HG02884 (cell line): ENCODE measurements at regions not wholly inside any gene's neighbourhood (a gene's known extent, or its start where the extent isn't known, plus 50 kb on each side); places are given as distances from the start of the nearest gene placed in this dataset.

Source experiments
- ATAC-seq: cut with Tn5 transposase; IDR thresholded peaks from one replicate; pipeline ENCODE4 v1.9.1; 2021; ENCODE audit warnings: mild to moderate bottlenecking, moderate library complexity; ENCODE audit not compliant: unreplicated experiment

DNA sequence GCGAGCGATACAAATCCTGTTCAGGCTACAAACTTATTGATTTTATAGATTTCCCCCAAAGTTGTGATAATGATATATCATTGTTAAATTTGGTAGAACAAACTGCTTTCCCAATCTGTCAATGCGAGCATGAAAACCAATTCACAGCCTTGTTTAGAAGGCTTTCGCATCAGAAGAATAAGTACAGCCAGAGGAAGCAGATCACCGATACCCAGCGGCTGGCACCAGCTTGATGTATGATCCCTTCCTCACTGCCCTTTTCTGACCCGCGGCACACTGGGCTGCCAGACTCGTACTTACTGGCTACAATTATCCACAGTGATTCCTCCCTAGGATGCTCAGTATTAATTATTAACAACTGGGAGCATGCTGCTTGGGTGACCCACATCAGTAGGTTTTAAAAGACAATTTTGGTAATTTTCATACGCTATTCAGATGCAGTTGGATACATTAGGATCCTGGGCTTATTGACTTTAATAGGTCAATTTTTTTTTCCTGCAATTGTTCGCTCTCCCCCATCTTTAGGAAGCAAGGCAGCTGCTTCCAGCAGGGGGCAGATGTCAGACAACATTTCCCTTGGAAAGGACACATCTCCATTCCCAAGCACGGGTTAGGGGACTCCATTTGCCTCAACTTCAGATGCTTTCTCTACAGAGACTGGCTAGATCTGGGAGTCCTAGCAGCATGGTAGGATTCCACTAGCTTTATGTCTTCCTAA is 582.7 kb upstream of the PSMD7 start:
- no peak for ATAC-seq

DNA sequence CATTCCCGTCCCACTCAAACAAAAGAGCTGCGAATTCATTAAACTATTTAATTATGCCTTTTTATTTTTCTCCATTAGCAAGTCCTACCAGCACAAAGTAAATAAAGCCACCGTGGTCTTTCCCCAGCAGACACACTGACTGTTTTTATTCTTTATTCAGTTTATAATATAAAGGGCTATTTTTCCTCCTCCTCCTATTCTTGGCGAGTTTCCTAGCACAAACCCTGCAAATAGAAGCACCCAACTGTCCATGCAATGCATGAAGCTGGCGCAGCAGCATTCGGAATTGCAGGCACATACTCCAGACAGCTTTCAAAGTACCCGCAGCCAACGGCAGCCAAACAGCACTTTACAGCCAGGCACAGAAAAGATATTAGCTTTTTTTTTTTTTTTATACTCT is 583.4 kb upstream of the PSMD7 start:
- ATAC-seq = no peak

DNA sequence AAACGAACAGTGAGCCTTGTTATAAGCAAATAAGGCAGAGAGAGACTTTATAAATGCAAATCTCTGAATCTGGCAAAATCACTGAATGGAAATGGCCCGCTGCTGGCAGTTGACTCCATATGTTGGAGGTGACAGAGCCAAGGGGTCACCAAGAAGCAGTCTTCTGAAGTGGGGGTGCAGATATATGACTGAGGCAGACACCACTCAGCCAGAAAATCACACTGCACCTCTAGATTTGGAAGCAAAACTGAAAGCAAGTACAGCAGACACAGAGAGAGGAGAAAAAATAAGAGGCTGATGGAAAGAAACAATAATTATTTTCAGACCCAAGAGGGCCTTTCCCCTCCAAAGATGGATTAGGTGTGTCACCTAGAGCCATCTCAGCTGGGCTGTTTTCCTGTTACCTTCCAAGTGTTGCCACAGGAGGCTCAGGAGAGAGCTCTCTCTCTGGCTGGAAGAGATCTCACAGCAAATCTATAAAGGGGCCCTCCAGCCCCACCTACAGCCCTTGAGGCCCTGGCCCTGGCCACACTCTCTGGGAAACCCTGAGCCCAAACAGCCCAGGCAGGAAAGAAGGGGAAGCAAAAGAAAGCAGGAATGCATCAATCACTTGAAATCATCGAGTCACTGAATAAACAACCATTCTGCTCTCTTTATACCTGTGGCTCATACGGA is 585.1 kb upstream of the PSMD7 start:
- ATAC-seq = no peak

DNA sequence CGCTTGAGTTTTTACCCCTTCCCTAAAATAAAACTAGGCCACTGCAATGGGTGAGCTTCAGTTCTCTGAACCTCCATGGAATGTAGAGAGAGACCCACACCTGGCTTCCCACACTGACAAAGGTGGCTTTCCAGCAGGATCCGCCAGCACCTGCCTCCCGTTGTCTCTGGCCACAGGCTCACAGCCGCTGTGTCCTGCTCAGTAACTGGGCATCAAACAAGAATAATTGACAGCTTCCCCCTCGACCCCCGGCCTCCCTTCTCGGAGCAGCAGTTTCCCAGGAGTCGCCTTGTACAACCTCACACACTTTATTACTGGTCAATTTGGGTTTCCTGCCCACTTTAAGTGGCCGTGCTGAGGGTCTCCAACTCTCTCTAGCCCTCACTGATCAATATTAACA is 586.1 kb upstream of the PSMD7 start:
- no peak for ATAC-seq

DNA sequence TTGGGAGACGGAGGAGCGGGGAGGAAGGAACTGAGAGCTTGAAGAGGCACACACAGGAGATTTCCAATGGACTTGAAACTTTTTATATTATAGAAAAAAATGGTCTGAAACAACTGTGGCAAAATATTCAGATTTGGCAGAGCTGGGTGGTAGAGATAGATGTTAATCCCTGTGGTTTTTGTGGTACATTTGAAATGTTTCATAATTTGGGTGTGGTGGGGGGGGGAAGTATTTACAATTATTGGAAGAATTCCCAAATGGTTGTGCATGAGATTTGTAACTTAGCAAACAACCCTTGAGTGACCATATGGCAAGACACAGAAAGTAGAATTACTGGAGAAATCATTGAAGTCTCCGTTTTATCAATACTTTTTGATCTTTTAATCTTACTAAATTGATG is 588.8 kb upstream of the PSMD7 start:
- no peak for ATAC-seq

DNA sequence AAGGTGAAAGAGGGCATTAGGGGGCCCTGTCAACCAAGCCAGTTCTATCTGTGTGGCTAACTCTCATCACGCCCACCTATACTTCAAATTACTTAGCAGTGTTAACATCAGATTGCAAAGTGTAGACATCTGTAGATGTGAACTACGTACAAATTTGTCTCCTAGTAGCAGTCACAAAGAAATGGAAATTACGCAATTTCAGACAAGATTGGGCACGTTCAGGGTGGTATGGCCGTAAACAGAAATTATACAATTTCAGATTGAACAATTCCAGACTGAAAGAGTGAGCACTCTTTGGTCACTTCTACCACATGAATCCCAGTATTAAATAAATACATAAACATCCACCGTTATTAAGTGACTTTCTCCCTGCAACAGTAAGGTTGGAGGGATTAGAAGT is 592.7 kb upstream of the PSMD7 start:
- ATAC-seq = no peak

DNA sequence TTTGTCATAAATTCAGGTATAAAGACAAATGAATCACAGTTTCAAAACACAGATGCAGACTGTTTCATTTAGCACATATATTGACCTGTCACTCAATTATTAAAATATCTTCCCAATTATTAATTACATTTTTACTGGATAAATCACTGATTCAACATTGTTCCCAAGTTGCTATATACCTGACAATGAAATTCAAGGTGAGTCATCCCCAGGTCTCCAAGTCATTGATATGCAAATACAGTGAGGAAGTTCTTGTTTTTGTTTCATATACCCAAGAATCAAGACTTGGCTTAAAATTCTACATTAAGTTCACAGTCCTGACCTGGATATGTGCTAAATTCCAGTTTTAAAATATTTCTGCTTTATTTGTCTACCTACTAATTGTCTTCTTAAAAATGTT is 599.3 kb upstream of the PSMD7 start:
- ATAC-seq = no peak

DNA sequence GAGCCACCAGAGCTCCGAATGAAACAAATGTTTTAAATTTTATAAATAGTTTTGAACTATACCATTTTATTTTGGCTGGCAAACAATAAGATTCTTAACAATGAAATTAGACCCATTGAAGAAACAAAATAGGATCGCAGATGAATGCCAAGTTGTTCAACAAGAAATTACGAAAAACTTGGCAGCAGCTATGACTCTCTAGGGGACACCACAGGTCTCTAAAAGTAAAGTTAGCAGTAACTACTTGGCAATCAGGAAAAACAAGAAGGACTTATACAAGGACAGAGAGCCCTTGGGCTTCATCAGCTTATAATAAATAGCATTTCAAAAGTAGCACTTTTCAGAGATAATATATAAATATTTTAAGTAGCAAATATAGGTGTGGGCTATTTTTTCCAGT is 603.8 kb upstream of the PSMD7 start:
- no peak for ATAC-seq

DNA sequence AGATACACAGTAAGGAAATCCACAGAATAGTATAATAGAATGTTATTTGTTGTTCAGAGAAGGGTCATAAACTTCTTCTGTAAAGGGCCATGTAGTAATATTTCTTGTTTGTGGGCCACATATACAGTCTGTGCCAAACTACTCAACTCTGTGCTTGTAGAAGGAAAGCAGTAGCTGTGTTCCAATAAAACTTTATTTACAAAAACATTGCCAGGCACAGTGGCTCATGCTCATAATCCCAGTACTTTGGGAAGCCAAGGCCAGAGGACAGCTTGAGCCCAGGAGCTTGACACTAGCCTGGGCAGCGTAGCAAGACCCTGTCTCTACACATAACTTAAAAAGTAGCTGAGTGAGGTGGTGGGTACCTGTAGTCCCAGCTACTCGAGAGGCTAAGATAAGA is 612.8 kb upstream of the PSMD7 start:
- no peak for ATAC-seq

DNA sequence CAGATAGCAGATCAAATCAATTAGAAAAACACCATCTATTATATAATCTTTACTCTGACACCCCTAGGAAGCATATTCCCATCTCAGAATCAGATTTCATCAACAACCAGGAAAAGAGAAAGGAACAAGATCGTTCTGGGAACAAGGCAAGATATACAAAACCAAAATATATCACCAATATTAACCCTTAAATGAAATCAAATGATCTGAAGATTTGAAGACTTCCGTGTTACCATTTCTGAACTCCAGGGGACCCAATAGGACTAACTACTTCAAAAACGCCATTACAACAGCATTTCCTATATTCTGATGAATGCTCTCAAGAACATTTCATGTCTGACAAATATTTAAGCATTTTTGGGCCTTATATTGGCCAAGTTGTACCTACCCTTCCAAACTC is 624.2 kb upstream of the ZFHX3 start:
- no peak for ATAC-seq

DNA sequence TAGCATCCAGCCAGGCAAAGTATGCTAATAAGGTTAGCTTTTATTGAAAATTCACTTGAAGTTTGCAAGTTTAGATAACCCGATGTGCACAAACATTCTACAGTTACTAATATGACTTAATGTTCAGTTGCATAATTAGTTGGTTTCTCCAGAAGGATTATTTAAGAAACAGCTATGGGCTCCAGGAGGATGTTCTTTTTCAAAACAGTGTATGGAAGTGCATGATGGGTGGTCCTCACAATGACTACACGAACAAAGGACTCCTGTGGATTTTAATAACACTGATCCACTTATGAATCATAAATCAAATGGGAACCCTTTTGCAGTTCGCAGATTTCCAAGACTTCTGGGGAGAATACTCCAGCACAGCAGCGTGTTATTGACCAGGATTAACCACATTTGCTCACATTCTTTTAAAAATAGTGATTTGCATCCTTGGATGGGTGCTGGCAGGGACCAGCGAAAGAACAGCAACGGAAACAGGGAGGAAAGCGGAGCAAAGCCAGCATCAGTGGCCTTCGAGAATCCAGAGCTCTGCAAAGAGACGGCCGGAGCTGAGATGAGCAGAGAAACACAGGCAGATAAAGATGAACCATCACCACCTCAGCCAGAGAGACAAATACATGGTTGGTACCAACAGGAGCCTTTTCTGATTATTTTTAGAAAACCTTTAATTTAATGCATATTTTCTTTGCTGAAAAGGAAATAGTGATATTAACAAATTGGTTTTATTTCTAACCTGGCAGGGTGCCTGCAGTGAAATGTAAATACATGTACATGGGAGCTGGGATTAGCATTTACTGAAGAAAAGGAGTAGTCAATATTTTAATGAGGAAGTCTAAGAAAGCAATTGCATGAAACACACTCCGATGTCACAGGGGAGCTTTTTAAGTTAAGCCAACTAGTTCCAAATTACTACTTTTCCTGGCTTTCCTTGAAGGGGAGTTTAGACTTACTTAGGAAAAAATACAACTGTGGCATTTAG is 623.2 kb upstream of the ZFHX3 start:
- no peak for ATAC-seq

DNA sequence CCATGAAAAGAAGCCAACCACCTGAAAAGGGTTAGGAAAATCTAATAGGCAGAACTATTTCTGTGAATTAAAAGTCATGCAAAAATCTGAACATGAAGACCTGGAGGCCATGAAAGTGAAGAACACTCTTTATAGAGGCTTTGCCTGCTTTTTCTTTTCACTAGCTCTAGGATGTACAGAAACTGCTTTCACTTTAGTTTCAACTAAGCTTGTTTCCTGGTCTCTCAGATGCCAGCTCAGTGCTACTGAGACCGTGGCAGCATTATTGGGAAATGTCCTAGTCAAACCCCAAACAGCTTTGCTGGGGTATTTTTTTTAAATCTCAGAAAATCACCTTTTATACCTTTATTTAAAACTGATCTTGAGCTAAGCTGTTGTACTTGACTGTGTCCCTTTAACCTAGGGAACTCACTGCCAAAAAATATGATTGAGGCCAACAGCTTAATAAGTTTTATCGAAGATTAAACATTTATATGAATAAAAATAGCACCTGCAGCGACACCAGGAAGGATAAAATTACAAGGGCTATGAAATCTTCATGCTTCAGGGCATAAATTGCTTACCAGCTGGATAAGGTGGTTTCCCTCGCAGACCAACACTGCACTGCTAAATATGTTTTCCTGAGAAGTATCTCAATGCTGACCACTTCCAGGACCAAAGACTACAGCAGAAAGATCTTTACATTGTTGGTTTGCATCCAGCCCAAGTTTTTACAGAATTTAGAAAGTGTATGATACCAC is 621.8 kb upstream of the ZFHX3 start:
- ATAC-seq = no peak

DNA sequence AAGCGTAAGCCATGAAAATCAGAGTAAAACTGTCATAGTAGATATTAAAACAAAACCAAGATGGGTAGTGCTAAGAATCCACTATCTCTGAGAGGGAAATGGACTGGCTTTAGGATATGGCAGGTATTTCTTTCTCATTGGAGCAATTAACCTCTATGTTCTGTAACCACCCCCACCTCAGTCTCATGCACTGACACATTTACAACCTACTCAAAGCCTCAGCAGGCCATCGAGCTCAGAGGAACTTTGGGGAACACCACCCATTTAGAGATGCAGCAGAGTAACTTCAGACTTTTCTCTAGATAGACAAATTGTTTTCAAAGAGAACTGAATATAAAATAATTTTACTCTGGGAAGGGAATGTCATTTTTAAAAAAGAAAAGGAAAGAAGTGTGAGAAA is 615.8 kb upstream of the ZFHX3 start:
- no peak for ATAC-seq

DNA sequence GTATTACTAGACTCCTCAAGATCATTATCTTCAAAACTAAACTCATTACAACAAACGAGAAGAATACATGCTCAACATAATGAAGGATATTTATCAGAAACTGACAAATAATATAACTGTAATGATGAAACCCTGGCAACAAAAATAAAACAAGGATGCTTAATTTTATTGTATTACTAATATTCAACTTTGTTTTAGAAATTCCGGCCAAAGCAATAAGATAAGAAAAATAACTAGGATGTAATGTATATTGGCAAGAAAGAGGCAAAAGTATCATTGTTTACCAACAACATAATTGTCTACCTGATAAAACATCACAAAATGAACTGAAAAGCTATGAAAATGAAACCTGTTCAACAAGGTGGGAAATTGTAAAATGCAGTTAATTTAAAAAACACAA is 588.3 kb upstream of the ZFHX3 start:
- ATAC-seq = no peak

DNA sequence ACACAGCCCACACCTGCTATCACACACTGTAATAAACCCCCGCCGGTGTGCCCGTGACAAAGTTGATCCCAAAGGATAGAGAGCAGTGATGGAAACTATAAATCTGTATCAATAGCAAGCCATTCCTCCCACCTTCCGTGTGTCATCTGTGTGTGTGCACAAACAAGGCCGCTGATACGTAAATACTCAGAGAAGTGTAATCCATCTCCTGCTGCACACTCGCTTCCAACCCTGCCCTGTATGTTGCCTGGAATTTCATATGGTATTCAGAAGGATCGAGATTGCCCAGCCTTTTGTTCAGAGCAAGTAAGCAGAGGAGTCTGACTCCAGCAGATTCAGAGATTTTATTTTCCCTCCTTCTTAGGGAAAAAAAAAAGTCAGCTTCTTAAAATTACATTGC is 581.1 kb upstream of the ZFHX3 start:
- no peak for ATAC-seq

DNA sequence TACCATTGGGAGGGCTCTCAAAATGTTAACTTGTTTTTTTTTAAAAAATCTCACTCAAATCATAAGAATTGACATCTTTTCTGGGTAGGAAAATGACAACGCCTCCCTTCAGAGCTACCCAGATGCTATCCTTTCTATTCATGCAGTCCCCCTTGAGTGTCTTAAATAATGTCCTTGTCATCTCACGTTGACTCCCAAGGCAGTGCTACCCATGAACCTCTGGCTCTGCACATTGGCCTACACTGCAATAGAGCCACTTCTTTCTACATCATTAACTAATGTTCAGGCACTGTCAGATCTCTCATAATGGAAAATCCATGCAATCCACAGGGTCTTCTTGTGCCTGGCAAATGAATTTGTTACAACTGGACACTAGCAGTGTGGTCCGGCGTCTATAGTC is 569.8 kb upstream of the ZFHX3 start:
- ATAC-seq = no peak

DNA sequence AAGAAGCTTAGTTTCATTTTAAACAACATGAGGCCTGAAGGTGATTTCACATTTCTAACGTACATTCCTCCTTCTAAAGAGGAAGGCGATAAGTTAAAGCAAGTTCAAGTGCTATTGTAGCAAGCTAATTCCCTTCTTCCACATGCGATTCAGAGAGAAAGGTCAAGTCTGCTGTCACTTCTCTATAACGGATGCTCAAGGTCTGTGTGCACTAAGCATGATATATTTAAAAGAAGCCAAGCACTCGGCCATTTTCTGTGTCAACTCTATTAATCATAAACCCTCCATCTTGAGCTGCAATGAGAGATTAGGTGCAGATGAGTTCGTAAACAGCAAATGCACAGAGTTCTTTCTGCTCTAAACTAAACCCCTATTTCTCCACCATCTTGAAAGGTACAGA is 568.8 kb upstream of the ZFHX3 start:
- ATAC-seq = no peak

DNA sequence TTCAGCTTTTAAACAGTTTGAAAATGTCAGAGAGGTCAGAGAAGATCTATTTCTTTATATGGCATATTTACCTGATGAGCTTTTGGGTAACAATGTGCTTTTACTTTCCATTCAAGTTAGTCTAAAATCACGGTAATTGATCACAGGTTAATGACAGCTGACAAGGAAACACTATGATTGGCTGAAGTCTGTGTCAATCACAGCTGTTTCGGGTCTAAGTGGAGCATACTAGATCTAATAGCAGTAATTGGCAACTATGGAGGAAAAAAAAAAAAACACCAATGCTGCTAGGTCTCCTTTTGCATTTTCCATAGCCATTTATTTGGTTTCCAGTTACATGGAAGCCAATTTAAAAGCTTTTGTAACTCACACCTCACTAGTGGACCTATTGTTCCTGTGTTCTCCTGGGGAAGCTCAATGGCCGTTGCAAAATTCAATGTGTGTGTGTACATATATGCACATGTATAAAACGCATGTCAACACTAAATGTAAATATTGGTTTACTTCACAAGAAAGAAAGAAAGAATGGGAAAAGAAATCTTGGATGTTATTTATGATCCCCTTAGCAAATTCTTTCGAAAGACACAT is 568.3 kb upstream of the ZFHX3 start:
- ATAC-seq = no peak

DNA sequence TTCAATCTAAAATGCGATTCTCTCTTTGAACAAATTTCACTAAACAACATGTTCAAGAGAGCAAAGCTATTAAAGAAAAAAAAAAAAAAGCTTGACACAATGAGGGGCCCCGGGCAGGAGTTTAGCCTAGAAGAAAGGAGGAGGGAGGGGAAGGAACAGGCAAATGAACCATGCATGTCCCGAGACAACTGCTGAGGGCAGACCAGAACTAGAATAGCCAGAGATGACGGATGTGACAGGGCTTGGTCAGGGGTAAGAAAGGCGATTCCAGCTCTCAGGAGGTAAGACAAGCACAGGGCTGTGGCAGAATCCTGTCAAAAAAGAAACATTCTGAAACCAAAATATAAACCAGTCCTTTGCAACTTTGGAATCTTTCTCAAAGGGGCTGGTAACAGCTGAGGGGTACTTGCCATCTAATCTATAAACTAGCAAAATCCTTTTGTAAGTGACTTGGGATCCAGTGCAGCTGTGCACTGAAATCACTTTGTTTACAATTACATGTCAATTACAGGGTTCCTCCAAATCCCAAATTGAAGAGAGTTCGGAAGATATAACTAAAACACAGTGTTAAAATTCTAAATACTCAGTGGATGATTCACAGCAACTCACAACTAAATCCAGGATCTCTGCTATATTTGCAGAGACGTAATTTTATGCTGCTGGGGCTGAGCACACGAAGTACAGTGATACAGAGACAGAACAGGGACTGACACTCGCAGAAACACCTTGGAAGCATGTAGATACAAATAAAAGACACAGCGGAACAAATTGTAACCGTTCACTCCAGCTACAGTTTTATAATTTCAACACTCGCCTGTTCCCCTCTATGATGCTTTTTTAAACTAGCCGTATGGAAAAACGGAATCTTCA is 567.4 kb upstream of the ZFHX3 start:
- no peak for ATAC-seq

DNA sequence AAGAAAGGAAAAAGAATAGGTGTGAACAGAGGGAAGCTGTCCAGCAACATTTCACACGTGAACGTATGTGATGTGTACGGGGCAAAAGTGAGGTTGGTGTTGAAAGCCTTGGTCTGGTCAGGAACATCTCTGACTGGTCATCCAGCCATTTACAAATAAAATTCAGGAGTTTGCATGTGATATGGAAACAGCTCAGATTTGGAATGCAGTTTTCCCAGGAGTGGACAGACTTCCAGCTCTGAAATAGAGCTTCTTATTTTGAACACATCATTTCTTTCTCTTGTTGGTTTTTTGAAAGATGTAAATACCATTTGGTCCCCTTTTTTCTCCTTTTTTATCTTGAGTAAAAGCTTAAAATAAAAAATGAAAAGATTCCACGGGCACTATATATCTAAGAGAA is 566.2 kb upstream of the ZFHX3 start:
- no peak for ATAC-seq
